DND-41 (cell line): ENCODE measurements at regions not wholly inside any gene's neighbourhood (a gene's known extent, or its start where the extent isn't known, plus 50 kb on each side); places are given as distances from the start of the nearest gene placed in this dataset.
"Not testable (repeated sequence)": the region's sequence is repeated elsewhere in the genome, so short reads cannot be mapped to it uniquely, and the experiment has no call there.

Experiments used
- ATAC-seq: fragments of 200-7000 bp; cut with Tn5 transposase; 3 replicates; pipeline ENCODE4 v1.9.1; 2021; ENCODE audit warnings: low read depth; ENCODE audit not compliant: insufficient read depth
- DNase-seq: peaks from one replicate; pipeline ENCODE4 v3.0.0-alpha.2; 2020
- H2AFZ ChIP-seq: 2 replicates; pipeline ENCODE4 v1.6.0; 2012; ENCODE audit warnings: low read depth, low read length
- H3K27ac ChIP-seq: 2 replicates; pipeline ENCODE4 v1.5.1; 2012; ENCODE audit warnings: low read length, inconsistent platforms
- H3K27me3 ChIP-seq: fragments of 200-600 bp; sonication (generic); 2 replicates; pipeline ENCODE4 v1.6.0; 2012; ENCODE audit warnings: low read length, mild to moderate bottlenecking, inconsistent platforms; ENCODE audit not compliant: insufficient read depth, poor library complexity
- H3K36me3 ChIP-seq: 2 replicates; pipeline ENCODE4 v1.5.1; 2012; ENCODE audit warnings: low read length, inconsistent platforms; ENCODE audit not compliant: insufficient read depth
- H3K4me1 ChIP-seq: 2 replicates; pipeline ENCODE4 v1.5.1; 2012; ENCODE audit warnings: mild to moderate bottlenecking, low read length; ENCODE audit not compliant: insufficient read depth
- H3K4me2 ChIP-seq: 2 replicates; pipeline ENCODE4 v1.6.0; 2012; ENCODE audit warnings: mild to moderate bottlenecking, moderate library complexity, low read length, inconsistent platforms; ENCODE audit not compliant: insufficient read depth
- H3K4me3 ChIP-seq, 2 experiments: fragments of 200-600 bp in 1 of 2; shearing (Covaris generic) in 1 of 2; 2 replicates each; pipeline ENCODE4 v1.5.1; 2012 to 2016; ENCODE audit warnings: inconsistent platforms in 2 of 2, low read length in 2 of 2, mild to moderate bottlenecking in 2 of 2, low read depth in 1 of 2, moderate library complexity in 1 of 2
- H3K79me2 ChIP-seq: 2 replicates; pipeline ENCODE4 v1.6.0; 2012; ENCODE audit warnings: low read length, inconsistent platforms; ENCODE audit not compliant: insufficient read depth
- H3K9ac ChIP-seq: 2 replicates; pipeline ENCODE4 v1.6.0; 2012; ENCODE audit warnings: low read depth, mild to moderate bottlenecking, inconsistent platforms, low read length, moderate library complexity
- H3K9me3 ChIP-seq: 2 replicates; pipeline ENCODE4 v1.5.1; 2012; ENCODE audit warnings: low read length, moderate library complexity, mild to moderate bottlenecking, inconsistent platforms; ENCODE audit not compliant: insufficient read depth, severe bottlenecking
- H4K20me1 ChIP-seq: 2 replicates; pipeline ENCODE4 v1.6.0; 2012; ENCODE audit warnings: low read length; ENCODE audit not compliant: insufficient read depth
- EZH2 ChIP-seq: IDR thresholded peaks from 3 replicates; pipeline ENCODE4 v1.6.1; 2012; ENCODE audit warnings: borderline replicate concordance, low read depth, mild to moderate bottlenecking, moderate library complexity, low read length, inconsistent platforms; ENCODE audit not compliant: severe bottlenecking
- TF ChIP-seq, protein P1 (sequence below): IDR thresholded peaks from 2 replicates; pipeline ENCODE4 v1.5.1; 2012; ENCODE audit warnings: borderline replicate concordance, low read length, moderate library complexity, mild to moderate bottlenecking; ENCODE audit not compliant: poor library complexity, severe bottlenecking; ENCODE audit errors: extremely low read depth

DNA sequence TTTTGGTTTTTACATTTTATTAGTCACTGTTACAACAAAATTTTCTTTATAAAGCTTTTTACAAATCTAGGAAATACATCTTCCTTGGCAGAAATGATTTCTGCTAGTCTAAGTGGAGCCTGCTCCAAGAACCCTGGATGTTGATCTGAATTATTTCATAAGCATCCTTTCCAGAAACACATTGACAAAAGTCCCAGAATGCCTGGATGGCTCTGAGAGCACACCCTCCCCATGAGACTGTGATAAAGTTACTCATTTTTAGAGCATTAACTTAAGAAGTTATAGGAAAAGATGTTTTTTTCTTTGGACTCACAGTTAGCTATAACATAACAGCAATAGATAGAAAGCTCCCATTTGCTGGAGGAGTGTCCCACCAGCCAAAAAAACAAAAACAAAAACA, 559.6 kb upstream of the SPRY2 start:
- no peak overlapping the region for H3K4me2 ChIP-seq
- TF ChIP-seq, protein P1, sequence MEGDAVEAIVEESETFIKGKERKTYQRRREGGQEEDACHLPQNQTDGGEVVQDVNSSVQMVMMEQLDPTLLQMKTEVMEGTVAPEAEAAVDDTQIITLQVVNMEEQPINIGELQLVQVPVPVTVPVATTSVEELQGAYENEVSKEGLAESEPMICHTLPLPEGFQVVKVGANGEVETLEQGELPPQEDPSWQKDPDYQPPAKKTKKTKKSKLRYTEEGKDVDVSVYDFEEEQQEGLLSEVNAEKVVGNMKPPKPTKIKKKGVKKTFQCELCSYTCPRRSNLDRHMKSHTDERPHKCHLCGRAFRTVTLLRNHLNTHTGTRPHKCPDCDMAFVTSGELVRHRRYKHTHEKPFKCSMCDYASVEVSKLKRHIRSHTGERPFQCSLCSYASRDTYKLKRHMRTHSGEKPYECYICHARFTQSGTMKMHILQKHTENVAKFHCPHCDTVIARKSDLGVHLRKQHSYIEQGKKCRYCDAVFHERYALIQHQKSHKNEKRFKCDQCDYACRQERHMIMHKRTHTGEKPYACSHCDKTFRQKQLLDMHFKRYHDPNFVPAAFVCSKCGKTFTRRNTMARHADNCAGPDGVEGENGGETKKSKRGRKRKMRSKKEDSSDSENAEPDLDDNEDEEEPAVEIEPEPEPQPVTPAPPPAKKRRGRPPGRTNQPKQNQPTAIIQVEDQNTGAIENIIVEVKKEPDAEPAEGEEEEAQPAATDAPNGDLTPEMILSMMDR: no peak
- TF ChIP-seq EZH2: no peak
- no peaks in the 10 kb centered on the region for H3K36me3 ChIP-seq
- H3K9ac ChIP-seq: no peak overlapping the region
- ATAC-seq: no peak
- no peaks in the 10 kb centered on the region for H4K20me1 ChIP-seq
- H3K4me1 ChIP-seq: no peaks in the 10 kb centered on the region
- H3K4me3 ChIP-seq: no peak overlapping the region
- no peaks in the 10 kb centered on the region for H3K79me2 ChIP-seq
- H2AFZ ChIP-seq: no peak overlapping the region
- H3K27me3 ChIP-seq: no peaks in the 10 kb centered on the region
- H3K9me3 ChIP-seq: no peaks in the 10 kb centered on the region
- DNase-seq: no peak
- no peak overlapping the region for H3K27ac ChIP-seq

GRCh38 chr13:80897641-80898040, 556.7 kb upstream of the SPRY2 start:
- not testable (repeated sequence) for H2AFZ ChIP-seq, H3K4me1 ChIP-seq, H4K20me1 ChIP-seq, ATAC-seq, H3K36me3 ChIP-seq, H3K27ac ChIP-seq, H3K79me2 ChIP-seq, H3K4me3 ChIP-seq, H3K9me3 ChIP-seq, H3K9ac ChIP-seq, DNase-seq, H3K4me2 ChIP-seq, H3K27me3 ChIP-seq

- Histone ChIP-seq H3K4me1 (no peaks in the 10 kb centered on the region), H2AFZ (no peak overlapping the region), H4K20me1 (no peaks in the 10 kb centered on the region), H3K79me2 (no peaks in the 10 kb centered on the region), H3K9ac (no peak overlapping the region), H3K36me3 (no peaks in the 10 kb centered on the region), H3K27ac (no peak overlapping the region), H3K9me3 (no peaks in the 10 kb centered on the region), H3K4me2 (no peak overlapping the region), H3K4me3 (no peak overlapping the region), H3K27me3 (no peaks in the 10 kb centered on the region)
- TF ChIP-seq, protein P1: no peak
- TF ChIP-seq EZH2: no peak
- ATAC-seq (no peak), DNase-seq (no peak)
These were observed 554.0 kb upstream of the SPRY2 start for GRCh38 chr13:80894917-80895316.

GRCh38 chr13:80889829-80890228, 548.9 kb upstream of the SPRY2 start:
- ATAC-seq (no peak), DNase-seq (no peak)
- no peaks in the 10 kb centered on the region for H3K36me3 ChIP-seq
- H3K79me2 ChIP-seq: no peaks in the 10 kb centered on the region
- no peak overlapping the region for H2AFZ ChIP-seq
- no peaks in the 10 kb centered on the region for H4K20me1 ChIP-seq
- no peaks in the 10 kb centered on the region for H3K4me1 ChIP-seq
- no peak overlapping the region for H3K9ac ChIP-seq
- H3K4me3 ChIP-seq: no peak overlapping the region
- no peak for TF ChIP-seq EZH2
- TF ChIP-seq, protein P1: no peak
- H3K27me3 ChIP-seq: no peaks in the 10 kb centered on the region
- H3K4me2 ChIP-seq: no peak overlapping the region
- H3K27ac ChIP-seq: no peak overlapping the region
- no peaks in the 10 kb centered on the region for H3K9me3 ChIP-seq
